ENCODE measurements at regions not wholly inside any gene's neighbourhood (a gene's known extent, or its start where the extent isn't known, plus 50 kb on each side); places are given as distances from the start of the nearest gene placed in this dataset.

DNA sequence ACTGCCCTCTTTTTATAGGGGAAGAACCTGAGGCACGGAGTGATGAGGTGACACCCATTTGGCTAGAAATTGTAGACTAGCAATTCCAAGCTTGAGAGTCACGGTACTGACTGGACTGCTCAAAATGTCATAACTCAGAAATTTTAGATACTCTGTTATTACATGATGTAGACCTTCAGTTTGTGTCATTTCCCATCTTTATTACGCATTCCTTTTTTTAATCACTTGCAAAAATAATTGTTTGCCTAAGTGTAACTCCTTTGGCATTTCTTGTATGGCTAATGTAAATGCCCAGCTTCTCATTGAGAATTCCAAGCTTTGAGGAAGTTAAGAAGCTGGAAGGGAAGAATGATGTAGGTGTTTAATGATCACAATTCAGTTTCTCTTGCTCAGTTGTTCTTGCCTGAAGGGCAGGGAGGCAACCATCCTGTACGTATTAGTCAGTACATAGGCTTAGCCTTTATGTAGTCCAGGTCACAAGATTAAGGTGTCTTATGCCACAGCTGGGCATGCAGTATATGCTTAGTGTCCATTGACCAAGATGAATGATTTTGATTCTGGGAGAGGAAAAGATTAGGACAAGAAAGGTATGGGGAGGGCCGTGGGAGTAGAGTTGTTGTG, 68.2 kb upstream of the EVL start:
- no peak for TF ChIP-seq EZH2 (IDR thresholded peaks at IDR 0.05; ENCODE audit: low read length)
- TF ChIP-seq, protein P1, sequence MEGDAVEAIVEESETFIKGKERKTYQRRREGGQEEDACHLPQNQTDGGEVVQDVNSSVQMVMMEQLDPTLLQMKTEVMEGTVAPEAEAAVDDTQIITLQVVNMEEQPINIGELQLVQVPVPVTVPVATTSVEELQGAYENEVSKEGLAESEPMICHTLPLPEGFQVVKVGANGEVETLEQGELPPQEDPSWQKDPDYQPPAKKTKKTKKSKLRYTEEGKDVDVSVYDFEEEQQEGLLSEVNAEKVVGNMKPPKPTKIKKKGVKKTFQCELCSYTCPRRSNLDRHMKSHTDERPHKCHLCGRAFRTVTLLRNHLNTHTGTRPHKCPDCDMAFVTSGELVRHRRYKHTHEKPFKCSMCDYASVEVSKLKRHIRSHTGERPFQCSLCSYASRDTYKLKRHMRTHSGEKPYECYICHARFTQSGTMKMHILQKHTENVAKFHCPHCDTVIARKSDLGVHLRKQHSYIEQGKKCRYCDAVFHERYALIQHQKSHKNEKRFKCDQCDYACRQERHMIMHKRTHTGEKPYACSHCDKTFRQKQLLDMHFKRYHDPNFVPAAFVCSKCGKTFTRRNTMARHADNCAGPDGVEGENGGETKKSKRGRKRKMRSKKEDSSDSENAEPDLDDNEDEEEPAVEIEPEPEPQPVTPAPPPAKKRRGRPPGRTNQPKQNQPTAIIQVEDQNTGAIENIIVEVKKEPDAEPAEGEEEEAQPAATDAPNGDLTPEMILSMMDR (optimal IDR thresholded peaks at IDR 0.05 in 1 of 3, IDR thresholded peaks at IDR 0.05 in 1 of 3, conservative IDR thresholded peaks at IDR 0.05 in 1 of 3; ENCODE audit: extremely low read depth in 1 of 3, insufficient read depth in 2 of 3, low read length in 3 of 3): no peak
